HG03039 (cell line): ENCODE measurements at regions not wholly inside any gene's neighbourhood (a gene's known extent, or its start where the extent isn't known, plus 50 kb on each side); places are given as distances from the start of the nearest gene placed in this dataset.

ENCODE experiments used
- ATAC-seq: cut with Tn5 transposase; IDR thresholded peaks from one replicate; pipeline ENCODE4 v1.9.1; 2021; ENCODE audit warnings: mild to moderate bottlenecking, moderate library complexity; ENCODE audit not compliant: unreplicated experiment

GRCh38 chr2:147657086-147658000 is 187.5 kb upstream of the ACVR2A start:
- ATAC-seq: no peak

GRCh38 chr2:147649998-147650397 is 194.8 kb upstream of the ACVR2A start:
- ATAC-seq: no peak

DNA sequence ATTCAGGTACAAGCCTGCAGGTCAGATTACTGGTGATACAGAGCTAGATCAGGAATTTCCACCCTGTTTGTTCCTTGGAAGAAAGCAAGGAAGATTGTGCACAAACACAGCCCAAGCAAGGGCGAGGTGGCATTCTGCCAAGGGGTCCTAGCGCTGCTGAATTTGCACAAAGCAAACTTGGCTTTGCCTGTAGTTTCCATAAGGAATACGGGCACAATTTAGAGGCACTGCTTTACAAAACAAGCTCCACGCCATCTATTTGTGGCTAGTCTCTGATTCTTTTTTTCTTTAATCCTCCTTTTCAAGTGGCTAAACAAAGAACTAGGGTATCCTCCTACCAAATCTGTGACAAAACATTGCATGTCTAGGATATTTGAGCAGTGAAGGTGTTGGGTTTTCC is 195.5 kb upstream of the ACVR2A start:
- ATAC-seq: no peak

GRCh38 chr2:147648471-147648870 is 196.4 kb upstream of the ACVR2A start:
- ATAC-seq: no peak

GRCh38 chr2:147647816-147648215 is 197.0 kb upstream of the ACVR2A start:
- no peak for ATAC-seq

DNA sequence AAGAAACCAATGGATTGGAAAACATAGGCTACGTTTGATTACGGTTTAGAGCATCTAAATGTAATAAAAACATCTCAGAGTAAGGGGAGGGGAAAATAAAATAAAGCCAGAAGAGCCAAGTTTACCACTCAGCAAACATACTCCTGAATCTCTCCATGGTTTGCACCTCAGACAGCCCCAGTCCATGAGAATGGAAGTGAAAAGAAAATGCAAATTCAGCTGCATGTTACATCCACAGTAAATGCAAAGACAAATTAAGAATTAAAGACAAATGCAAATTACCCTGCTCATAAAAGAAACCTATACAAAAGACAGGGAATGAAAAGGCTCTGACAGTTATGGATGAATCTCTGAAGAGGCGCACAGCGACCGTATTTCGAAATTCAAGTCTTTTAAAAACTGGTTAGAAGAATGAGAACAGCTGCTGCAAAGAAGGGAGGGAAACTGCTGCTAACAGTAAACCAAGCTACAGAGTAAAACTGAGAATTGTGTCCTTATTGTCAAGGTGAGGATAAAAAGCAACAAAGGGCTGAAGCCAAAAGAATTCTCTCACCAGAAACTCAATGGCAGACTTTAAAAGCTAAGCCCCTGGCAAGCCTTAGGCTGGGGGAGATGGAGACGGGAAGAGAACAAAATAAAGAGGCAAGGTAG is 197.9 kb upstream of the ACVR2A start:
- no peak for ATAC-seq

DNA sequence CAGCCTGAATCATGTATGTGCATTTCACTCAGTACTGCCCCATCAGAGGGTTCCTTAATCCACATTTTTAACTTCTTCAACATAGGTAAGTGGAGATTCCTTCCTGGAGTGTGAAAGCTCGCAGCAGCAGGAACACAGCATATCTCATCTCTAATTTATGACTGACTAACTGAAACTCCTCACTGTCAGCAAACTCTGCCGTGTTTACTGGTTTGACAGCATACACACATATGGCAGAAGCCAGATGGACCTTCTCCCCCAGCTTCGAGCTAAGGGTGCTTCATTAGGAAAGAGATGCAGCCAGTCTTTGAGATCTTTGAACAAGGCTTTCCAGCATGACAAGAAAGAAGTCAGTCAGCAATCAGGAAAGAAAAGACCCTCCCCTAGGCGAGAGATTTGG is 200.3 kb upstream of the ACVR2A start:
- ATAC-seq: no peak

DNA sequence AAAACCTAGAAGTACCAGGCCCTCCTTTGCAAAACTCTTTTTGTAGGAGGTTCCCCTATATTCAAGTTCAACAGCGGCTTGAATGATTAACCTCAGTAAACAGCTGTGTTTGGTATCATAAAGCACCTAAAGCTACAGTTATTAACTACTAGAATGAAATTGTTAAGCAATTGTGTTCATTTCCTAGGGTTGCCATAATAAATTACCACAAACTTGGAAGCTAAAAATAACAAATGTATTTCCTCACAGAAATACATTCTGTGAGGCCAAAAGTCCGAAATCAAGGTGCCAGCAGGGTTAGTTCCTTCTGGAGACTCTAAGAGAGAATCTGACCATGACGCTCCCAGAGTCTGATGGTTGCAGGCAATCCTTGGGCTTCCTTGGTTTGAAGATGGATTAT is 202.1 kb upstream of the ACVR2A start:
- no peak for ATAC-seq

- no peak for ATAC-seq
Observed at GRCh38 chr2:147641651-147642050, 203.2 kb upstream of the ACVR2A start.

DNA sequence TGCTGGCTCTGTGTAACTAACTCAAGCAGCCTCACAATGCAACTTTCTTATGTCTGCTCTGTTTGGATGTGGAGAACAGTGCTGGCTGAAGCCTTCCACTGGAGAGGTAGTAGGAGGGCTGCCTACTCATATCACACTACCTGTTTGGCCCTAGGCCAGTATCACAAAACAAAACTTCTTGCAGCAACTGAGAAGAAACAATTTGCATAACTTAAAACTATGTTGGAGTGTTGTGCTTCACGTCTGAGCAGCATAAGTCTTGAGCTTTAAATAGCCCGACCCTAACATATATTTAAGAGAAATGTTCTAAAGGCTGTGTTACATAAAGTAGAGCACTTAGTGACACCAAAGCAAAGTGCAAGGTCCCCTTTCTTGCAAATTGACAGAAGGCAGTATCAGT is 204.9 kb upstream of the ACVR2A start:
- peak; percentile 71 for ATAC-seq

GRCh38 chr2:147639386-147639785 is 205.4 kb upstream of the ACVR2A start:
- no peak for ATAC-seq

DNA sequence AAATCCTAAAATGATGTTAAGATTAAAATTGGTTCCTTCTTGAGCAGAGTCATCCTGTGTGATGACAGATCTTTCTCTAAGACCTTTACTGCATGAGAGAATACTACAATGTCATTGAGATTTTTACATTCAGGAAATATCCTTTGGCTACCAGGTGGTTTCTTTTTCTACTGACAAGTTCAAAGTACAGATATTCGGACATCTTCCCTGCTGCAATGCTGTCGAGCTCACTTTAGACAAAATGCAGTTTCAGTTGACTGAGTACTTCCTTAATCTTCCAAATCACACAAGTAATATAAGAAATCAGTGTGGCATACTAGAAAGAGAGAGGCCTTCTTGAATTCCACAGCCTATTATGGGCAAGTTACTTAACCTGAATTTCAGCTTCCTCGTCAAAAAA is 207.9 kb upstream of the ACVR2A start:
- ATAC-seq: no peak

- no peak for ATAC-seq
Observed at GRCh38 chr2:147636238-147636882, 208.5 kb upstream of the ACVR2A start.

- no peak for ATAC-seq
Observed at GRCh38 chr2:147634826-147635225, 210.0 kb upstream of the ACVR2A start.

DNA sequence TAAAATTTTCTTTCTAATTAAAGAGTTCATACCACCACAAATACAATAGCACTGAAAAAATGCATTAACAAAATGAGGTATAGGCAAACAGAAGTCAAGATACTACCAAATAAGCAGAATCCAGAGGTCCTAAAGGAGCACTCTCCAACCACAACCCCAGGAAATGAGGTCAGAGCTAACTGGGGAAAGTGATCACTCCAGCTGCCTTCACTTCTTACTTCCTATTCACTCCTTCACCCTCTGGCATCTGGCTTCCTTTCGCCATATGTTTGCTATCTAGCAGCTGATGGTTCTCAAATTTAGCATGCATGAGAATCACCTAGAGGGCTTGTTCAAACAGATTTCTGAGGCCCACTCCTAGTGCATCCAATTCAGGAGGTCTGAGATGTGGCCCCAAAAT is 212.6 kb upstream of the ACVR2A start:
- no peak for ATAC-seq

DNA sequence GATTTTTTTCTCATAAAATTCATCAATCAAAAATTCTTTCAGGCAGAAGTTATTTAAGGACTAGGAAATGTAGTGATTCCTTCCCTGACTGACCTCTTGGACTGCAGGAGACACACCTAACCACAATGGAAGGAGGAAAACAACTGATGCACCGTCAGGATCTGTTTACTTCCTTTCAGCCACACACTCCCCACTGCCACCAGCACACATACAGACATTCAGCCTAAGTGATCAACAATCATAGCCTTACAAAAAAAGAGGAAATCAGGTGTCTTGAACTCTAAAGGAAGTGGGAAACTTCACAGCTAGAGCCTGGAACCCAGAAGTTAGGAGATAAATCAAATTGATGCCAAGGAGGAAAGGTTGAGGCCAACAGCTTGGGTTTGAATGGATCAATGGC is 213.5 kb upstream of the ACVR2A start:
- ATAC-seq: no peak

- no peak for ATAC-seq
Observed at GRCh38 chr2:147630585-147630984, 214.2 kb upstream of the ACVR2A start.

DNA sequence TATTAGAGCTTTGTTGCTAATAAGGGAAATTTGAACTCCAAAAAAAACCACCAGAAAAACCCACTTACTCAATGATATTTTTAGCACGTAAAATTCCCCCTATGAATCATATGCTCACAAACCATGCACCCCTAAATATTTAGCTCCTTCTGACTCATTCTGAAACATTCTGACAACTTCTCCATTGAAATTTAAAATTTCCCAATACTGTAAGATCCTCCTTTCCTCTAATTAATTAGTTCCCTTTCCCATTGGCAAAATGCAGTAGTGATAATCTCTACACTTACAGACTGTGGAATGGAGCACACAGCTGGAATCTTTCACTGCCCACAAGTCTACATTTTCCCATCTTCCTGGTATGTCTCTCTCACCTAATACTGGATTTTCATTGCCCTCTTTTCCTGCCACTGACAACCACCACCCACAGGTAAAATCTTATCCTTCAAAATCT is 215.8 kb upstream of the ACVR2A start:
- ATAC-seq: peak; percentile 36

- ATAC-seq: peak; percentile 83
Observed at GRCh38 chr2:147623328-147623727, 221.5 kb upstream of the ACVR2A start.

DNA sequence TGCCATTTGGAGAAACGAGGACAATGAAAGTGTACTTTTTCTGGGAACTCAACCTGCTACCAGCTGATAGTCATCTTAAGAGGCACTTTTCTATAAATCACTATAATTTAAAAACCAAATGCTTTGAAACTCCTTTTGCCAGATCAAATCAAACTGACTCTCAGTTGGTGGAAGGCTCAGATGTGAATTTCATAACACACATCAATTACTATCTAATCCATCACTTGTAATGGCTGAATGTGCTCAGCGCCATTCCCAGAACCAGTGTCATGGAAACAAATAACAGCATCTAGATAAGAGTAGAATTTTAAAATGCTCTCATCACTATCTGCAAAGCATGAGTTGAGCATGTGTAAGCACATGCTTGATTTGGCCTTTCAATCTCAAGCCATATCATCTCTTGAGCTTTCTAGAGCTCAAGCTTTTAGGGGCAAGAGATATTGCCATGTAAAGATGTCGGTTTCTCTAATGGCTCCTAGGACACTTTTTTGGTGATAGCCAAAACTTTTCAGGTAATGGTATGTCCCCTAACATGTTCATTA is 223.1 kb upstream of the ACVR2A start:
- ATAC-seq: no peak

DNA sequence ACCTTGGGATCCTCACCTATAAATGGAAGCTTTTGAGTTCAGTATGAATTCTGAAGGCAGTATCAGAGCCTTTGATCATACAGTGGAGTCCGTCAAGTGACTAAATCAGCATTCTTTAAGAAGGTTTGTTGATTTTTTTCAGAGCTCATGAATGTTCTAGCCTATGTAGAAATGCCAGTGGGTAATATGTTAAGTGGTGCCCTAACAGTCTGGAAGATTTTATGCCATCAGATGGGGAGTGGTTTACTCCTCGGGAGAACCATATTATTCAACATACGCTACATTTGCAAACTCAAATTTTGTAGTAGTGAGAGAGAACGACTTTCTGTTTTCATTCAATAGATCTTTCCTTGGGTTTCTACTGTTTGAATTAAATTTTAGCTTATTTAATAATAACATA is 225.0 kb upstream of the ACVR2A start:
- no peak for ATAC-seq
